ENCODE measurements at regions not wholly inside any gene's neighbourhood (a gene's known extent, or its start where the extent isn't known, plus 50 kb on each side); places are given as distances from the start of the nearest gene placed in this dataset.
"Not testable (repeated sequence)": the region's sequence is repeated elsewhere in the genome, so short reads cannot be mapped to it uniquely, and the experiment has no call there.

DNA sequence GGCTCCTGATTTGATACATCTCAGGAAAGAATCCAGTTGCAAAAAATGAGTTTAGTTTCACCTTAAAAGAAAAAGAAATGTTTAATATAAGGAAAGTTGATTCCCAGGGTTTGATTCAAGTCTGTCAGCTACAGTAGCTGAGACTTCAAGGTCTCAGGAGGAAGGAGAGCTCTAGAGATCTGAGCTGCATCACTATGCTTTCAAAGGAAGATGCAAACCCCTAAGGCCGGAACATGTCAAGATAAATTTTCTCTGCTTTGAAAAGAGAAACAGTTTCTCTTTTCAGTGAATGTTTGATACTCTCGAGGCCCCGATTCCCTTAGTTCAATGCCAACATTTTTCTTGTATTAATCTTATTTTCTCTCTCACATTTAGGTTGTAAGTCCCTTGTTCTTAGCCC, 128.6 kb downstream of the RGPD3 start:
- no peaks in the 10 kb centered on the region for H3K9me3 ChIP-seq (ENCODE audit: control insufficient read depth, low read length)
- no peaks in the 10 kb centered on the region for H3K27me3 ChIP-seq (ENCODE audit: control insufficient read depth, insufficient read depth, low read length, poor library complexity, severe bottlenecking)
- H3K4me1 ChIP-seq (ENCODE audit: control insufficient read depth, insufficient read depth, low read length): no peaks in the 10 kb centered on the region
- H3K4me3 ChIP-seq (ENCODE audit: insufficient read depth, low read depth, low read length): no peak overlapping the region
- H3K27ac ChIP-seq (ENCODE audit: insufficient read depth, low read depth, low read length, poor library complexity, severe bottlenecking): no peak overlapping the region
- H3K36me3 ChIP-seq (ENCODE audit: control insufficient read depth, insufficient read depth, low read length): no peaks in the 10 kb centered on the region
- WGBS, 2 experiments: 92 to 96% methylated on average over 3 of the region's 3 CpGs

DNA sequence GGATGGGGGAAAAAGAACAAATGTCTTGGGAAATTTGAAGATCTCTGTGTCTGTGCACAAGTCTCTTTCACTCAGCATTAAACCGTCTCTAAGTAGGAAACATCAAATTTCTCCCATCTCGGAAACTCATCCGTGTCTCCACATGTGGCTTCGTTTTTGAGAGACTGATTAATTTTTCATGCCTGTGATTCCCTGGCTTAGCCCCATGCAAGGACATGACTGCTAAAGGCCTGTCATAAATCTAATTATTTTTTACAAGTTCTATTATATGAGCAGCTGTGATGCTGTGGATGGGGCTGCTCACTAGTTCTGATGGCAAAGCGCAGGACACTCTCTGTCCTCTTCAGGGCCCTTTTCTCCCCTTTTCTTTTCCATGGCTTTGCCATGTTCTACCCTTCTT, 129.1 kb downstream of the RGPD3 start:
- Histone ChIP-seq H3K4me1 (ENCODE audit: control insufficient read depth, insufficient read depth, low read length) (no peaks in the 10 kb centered on the region), H3K27ac (ENCODE audit: insufficient read depth, low read depth, low read length, poor library complexity, severe bottlenecking) (no peak overlapping the region)
- 95% methylated on average over 5 of the region's 5 CpGs for WGBS, 2 experiments

GRCh38 chr2:106338043-106338442, 130.2 kb downstream of the RGPD3 start:
- Histone ChIP-seq H3K4me1 (ENCODE audit: control insufficient read depth, insufficient read depth, low read length) (no peaks in the 10 kb centered on the region), H3K9me3 (ENCODE audit: control insufficient read depth, low read length) (no peaks in the 10 kb centered on the region), H3K27ac (ENCODE audit: insufficient read depth, low read depth, low read length, poor library complexity, severe bottlenecking) (no peak overlapping the region), H3K4me3 (ENCODE audit: insufficient read depth, low read depth, low read length) (no peak overlapping the region), H3K27me3 (ENCODE audit: control insufficient read depth, insufficient read depth, low read length, poor library complexity, severe bottlenecking) (no peaks in the 10 kb centered on the region), H3K36me3 (ENCODE audit: control insufficient read depth, insufficient read depth, low read length) (no peaks in the 10 kb centered on the region)
- 91 to 96% methylated on average over 5 of the region's 5 CpGs for WGBS, 2 experiments

More for the DNA sequence above, 129.1 kb downstream of the RGPD3 start:
- no peaks in the 10 kb centered on the region for H3K9me3 ChIP-seq (ENCODE audit: control insufficient read depth, low read length)
- no peak overlapping the region for H3K4me3 ChIP-seq (ENCODE audit: insufficient read depth, low read depth, low read length)
- H3K27me3 ChIP-seq (ENCODE audit: control insufficient read depth, insufficient read depth, low read length, poor library complexity, severe bottlenecking): no peaks in the 10 kb centered on the region
- no peaks in the 10 kb centered on the region for H3K36me3 ChIP-seq (ENCODE audit: control insufficient read depth, insufficient read depth, low read length)

DNA sequence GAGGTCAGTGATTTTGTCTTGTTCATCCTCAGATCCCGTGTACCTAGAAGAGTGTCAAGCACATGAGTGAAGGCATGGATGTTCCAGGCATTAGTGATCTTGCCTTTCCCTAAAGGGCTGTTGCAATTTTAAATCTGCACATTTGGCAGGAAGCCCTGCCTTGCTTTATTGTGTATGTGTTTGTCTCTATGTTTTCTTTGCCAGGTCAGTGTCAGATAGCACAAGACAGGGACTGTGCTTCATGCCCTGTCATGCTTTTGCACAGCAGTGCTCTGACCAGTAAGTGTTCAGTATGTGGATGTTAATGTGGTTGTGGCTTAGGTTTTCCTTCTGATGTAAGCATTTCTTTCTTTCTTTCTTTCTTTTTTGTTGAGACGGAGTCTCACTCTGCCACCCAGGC, 131.5 kb downstream of the RGPD3 start:
- no peaks in the 10 kb centered on the region for H3K27me3 ChIP-seq (ENCODE audit: control insufficient read depth, insufficient read depth, low read length, poor library complexity, severe bottlenecking)
- H3K27ac ChIP-seq (ENCODE audit: insufficient read depth, low read depth, low read length, poor library complexity, severe bottlenecking): no peak overlapping the region
- 91 to 95% methylated on average over 2 of the region's 2 CpGs for WGBS, 2 experiments
- H3K4me1 ChIP-seq (ENCODE audit: control insufficient read depth, insufficient read depth, low read length): no peaks in the 10 kb centered on the region
- no peaks in the 10 kb centered on the region for H3K9me3 ChIP-seq (ENCODE audit: control insufficient read depth, low read length)
- H3K36me3 ChIP-seq (ENCODE audit: control insufficient read depth, insufficient read depth, low read length): no peaks in the 10 kb centered on the region
- no peak overlapping the region for H3K4me3 ChIP-seq (ENCODE audit: insufficient read depth, low read depth, low read length)

GRCh38 chr2:106336108-106336507, 132.1 kb downstream of the RGPD3 start:
- no peaks in the 10 kb centered on the region for H3K9me3 ChIP-seq (ENCODE audit: control insufficient read depth, low read length)
- H3K36me3 ChIP-seq (ENCODE audit: control insufficient read depth, insufficient read depth, low read length): no peaks in the 10 kb centered on the region
- H3K27me3 ChIP-seq (ENCODE audit: control insufficient read depth, insufficient read depth, low read length, poor library complexity, severe bottlenecking): no peaks in the 10 kb centered on the region
- no peaks in the 10 kb centered on the region for H3K4me1 ChIP-seq (ENCODE audit: control insufficient read depth, insufficient read depth, low read length)
- H3K27ac ChIP-seq (ENCODE audit: insufficient read depth, low read depth, low read length, poor library complexity, severe bottlenecking): no peak overlapping the region
- no peak overlapping the region for H3K4me3 ChIP-seq (ENCODE audit: insufficient read depth, low read depth, low read length)
- WGBS, 2 experiments: 94 to 98% methylated on average over 4 of the region's 4 CpGs

DNA sequence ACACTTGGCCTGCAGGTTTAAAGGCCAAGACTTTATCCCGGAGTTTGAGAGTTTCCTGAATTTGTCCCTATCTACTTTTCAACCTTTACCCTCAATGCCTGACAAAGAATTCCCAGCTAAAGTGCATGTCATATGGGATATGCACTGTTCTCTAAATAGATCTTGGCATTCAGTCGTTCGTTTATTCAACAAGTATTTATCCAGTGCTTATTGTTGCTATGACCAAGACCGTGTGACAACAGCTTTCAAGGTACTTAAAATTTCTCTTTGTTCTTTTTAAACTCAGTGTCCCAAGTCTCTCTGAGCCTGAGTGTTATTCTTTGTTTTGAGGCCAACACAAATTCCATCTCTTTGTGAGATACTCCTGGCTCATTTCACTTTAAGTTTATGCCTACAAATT, 133.4 kb downstream of the RGPD3 start:
- no peaks in the 10 kb centered on the region for H3K9me3 ChIP-seq (ENCODE audit: control insufficient read depth, low read length)
- H3K27ac ChIP-seq (ENCODE audit: insufficient read depth, low read depth, low read length, poor library complexity, severe bottlenecking): no peak overlapping the region
- no peak overlapping the region for H3K4me3 ChIP-seq (ENCODE audit: insufficient read depth, low read depth, low read length)
- H3K4me1 ChIP-seq (ENCODE audit: control insufficient read depth, insufficient read depth, low read length): no peaks in the 10 kb centered on the region
- 89 to 92% methylated on average over 4 of the region's 4 CpGs for WGBS, 2 experiments
- H3K36me3 ChIP-seq (ENCODE audit: control insufficient read depth, insufficient read depth, low read length): no peaks in the 10 kb centered on the region
- H3K27me3 ChIP-seq (ENCODE audit: control insufficient read depth, insufficient read depth, low read length, poor library complexity, severe bottlenecking): no peaks in the 10 kb centered on the region

- H3K36me3 ChIP-seq (ENCODE audit: control insufficient read depth, insufficient read depth, low read length); H3K4me1 ChIP-seq (ENCODE audit: control insufficient read depth, insufficient read depth, low read length); H3K27ac ChIP-seq (ENCODE audit: insufficient read depth, low read depth, low read length, poor library complexity, severe bottlenecking); H3K9me3 ChIP-seq (ENCODE audit: control insufficient read depth, low read length); H3K4me3 ChIP-seq (ENCODE audit: insufficient read depth, low read depth, low read length); H3K27me3 ChIP-seq (ENCODE audit: control insufficient read depth, insufficient read depth, low read length, poor library complexity, severe bottlenecking): not testable (repeated sequence)
- WGBS, 2 experiments: 92 to 94% methylated on average over 10 of the region's 10 CpGs
Measured at GRCh38 chr2:106333253-106333873, 134.8 kb downstream of the RGPD3 start.

- Histone ChIP-seq H3K27me3 (ENCODE audit: control insufficient read depth, insufficient read depth, low read length, poor library complexity, severe bottlenecking) (no peaks in the 10 kb centered on the region), H3K4me1 (ENCODE audit: control insufficient read depth, insufficient read depth, low read length) (no peaks in the 10 kb centered on the region), H3K27ac (ENCODE audit: insufficient read depth, low read depth, low read length, poor library complexity, severe bottlenecking) (no peak overlapping the region), H3K4me3 (ENCODE audit: insufficient read depth, low read depth, low read length) (no peak overlapping the region), H3K36me3 (ENCODE audit: control insufficient read depth, insufficient read depth, low read length) (no peaks in the 10 kb centered on the region), H3K9me3 (ENCODE audit: control insufficient read depth, low read length) (no peaks in the 10 kb centered on the region)
- 57 to 60% methylated on average over 4 of the region's 4 CpGs for WGBS, 2 experiments
Measured at GRCh38 chr2:106332054-106332453, 136.2 kb downstream of the RGPD3 start.

- H3K4me3 ChIP-seq (ENCODE audit: insufficient read depth, low read depth, low read length); H3K9me3 ChIP-seq (ENCODE audit: control insufficient read depth, low read length); H3K27me3 ChIP-seq (ENCODE audit: control insufficient read depth, insufficient read depth, low read length, poor library complexity, severe bottlenecking); H3K4me1 ChIP-seq (ENCODE audit: control insufficient read depth, insufficient read depth, low read length); H3K36me3 ChIP-seq (ENCODE audit: control insufficient read depth, insufficient read depth, low read length); H3K27ac ChIP-seq (ENCODE audit: insufficient read depth, low read depth, low read length, poor library complexity, severe bottlenecking): not testable (repeated sequence)
- WGBS, 2 experiments: 82 to 86% methylated on average over 11 of the region's 11 CpGs
Measured at GRCh38 chr2:106330384-106331261, 136.5 kb upstream of the UXS1 start.

- WGBS, 2 experiments: 87 to 90% methylated on average over 10 of the region's 10 CpGs
- no peak overlapping the region for H3K4me3 ChIP-seq (ENCODE audit: insufficient read depth, low read depth, low read length)
Measured at GRCh38 chr2:106323337-106324013, 129.4 kb upstream of the UXS1 start.

More at GRCh38 chr2:106323337-106324013, 129.4 kb upstream of the UXS1 start:
- no peaks in the 10 kb centered on the region for H3K27me3 ChIP-seq (ENCODE audit: control insufficient read depth, insufficient read depth, low read length, poor library complexity, severe bottlenecking)
- no peaks in the 10 kb centered on the region for H3K9me3 ChIP-seq (ENCODE audit: control insufficient read depth, low read length)
- no peaks in the 10 kb centered on the region for H3K4me1 ChIP-seq (ENCODE audit: control insufficient read depth, insufficient read depth, low read length)
- H3K27ac ChIP-seq (ENCODE audit: insufficient read depth, low read depth, low read length, poor library complexity, severe bottlenecking): no peak overlapping the region
- H3K36me3 ChIP-seq (ENCODE audit: control insufficient read depth, insufficient read depth, low read length): no peaks in the 10 kb centered on the region
